Sigmoid colon (tissue), 6 donors: ENCODE measurements at regions not wholly inside any gene's neighbourhood (a gene's known extent, or its start where the extent isn't known, plus 50 kb on each side); places are given as distances from the start of the nearest gene placed in this dataset.

ENCODE experiments used
- DNase-seq: peaks from one replicate; pipeline ENCODE4 v3.0.0-alpha.2; 2019
- H3K27ac ChIP-seq, 4 donors: fragments of 200-600 bp; sonication (generic); one replicate each; pipeline ENCODE4 v1.5.1; 2016 to 2019; ENCODE audit warnings: mild to moderate bottlenecking in 1 of 4
- H3K27me3 ChIP-seq, 3 donors: fragments of 200-600 bp; sonication (generic); one replicate each; pipeline ENCODE4 v1.5.1; 2019; ENCODE audit warnings: mild to moderate bottlenecking in 1 of 3
- H3K36me3 ChIP-seq, 4 donors: fragments of 200-600 bp; sonication (generic); one replicate each; pipeline ENCODE4 v1.5.1; 2016 to 2019
- H3K4me1 ChIP-seq, 4 donors: fragments of 200-600 bp; sonication (generic); one replicate each; pipeline ENCODE4 v1.5.1; 2017 to 2019
- H3K4me3 ChIP-seq, 4 donors: fragments of 200-600 bp; sonication (generic); one replicate each; pipeline ENCODE4 v1.5.1; 2017 to 2019; ENCODE audit warnings: mild to moderate bottlenecking in 2 of 4, moderate library complexity in 1 of 4
- H3K9me3 ChIP-seq, 4 donors: fragments of 200-600 bp in 3 of 4; sonication (generic) in 3 of 4; one replicate each; pipeline versions ENCODE4 v1.5.1 to v1.6.1; 2013 to 2019
- CTCF ChIP-seq, 4 experiments: fragments of 450-650 bp in 3 of 4; fragments of 200-600 bp in 1 of 4; IDR thresholded peaks; one replicate each; pipeline ENCODE4 v1.5.1; 2016 to 2019; ENCODE audit warnings: antibody characterized with exemption in 4 of 4, mild to moderate bottlenecking in 3 of 4, moderate library complexity in 2 of 4
- EP300 ChIP-seq, 4 donors: sonication (generic); formaldehyde crosslinking; IDR thresholded peaks; one replicate each; pipeline ENCODE4 v1.6.1; 2017; ENCODE audit warnings: antibody characterized with exemption in 4 of 4
- POLR2A ChIP-seq, 2 donors: fragments of 450-650 bp; IDR thresholded peaks; one replicate each; pipeline ENCODE4 v1.6.1; 2016; ENCODE audit warnings: antibody characterized with exemption in 2 of 2, mild to moderate bottlenecking in 2 of 2, moderate library complexity in 2 of 2
- POLR2AphosphoS5 ChIP-seq, 4 donors: sonication (generic); formaldehyde crosslinking; IDR thresholded peaks; one replicate each; pipeline ENCODE4 v1.6.1; 2017; ENCODE audit warnings: antibody characterized with exemption in 4 of 4
- WGBS, 2 donors: extraction: QIAGEN DNeasy Blood & Tissue Kit; methylation state at CpG; one replicate each; pipeline ENCODE4 v1.1.7; 2013; 5-methylcytosine and 5-hydroxymethylcytosine counted together
- intact Hi-C: fragments of 100-400 bp; cut with DNase I; formaldehyde crosslinking; loops from one replicate; pipeline ENCODE4 v1.15.1; 2023
- donor health status: healthy with polysubstance abuse.
- donor health status: healthy.

DNA sequence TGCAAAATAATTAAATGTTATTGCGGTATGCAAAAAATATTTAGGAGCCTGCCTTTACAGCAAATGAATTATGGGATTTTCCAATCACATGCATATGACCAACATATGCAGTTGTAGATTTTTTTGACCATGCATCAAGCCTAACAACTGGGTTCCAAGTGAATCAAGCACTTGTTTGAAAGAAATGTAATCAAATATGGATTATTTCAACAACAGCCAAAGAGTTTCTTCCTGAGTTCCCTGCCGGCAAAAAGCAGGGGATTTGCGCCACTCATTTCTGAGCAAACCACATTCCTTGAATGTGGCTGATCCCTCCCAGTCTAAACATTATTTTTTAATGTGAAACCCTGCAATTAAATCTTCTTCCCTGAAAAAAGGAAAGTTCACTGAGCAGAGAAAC, 100.1 kb upstream of the ADTRP start:
- no peak overlapping the region for H3K4me3 ChIP-seq
- no peak for DNase-seq
- H3K9me3 ChIP-seq: no peaks in the 10 kb centered on the region
- H3K36me3 ChIP-seq: no peaks in the 10 kb centered on the region
- H3K27me3 ChIP-seq: no peaks in the 10 kb centered on the region
- intact Hi-C loops: no loop called here
- TF ChIP-seq CTCF (IDR thresholded peaks at IDR 0.05): no peak
- TF ChIP-seq EP300 (IDR thresholded peaks at IDR 0.05): no peak
- no peak for TF ChIP-seq POLR2AphosphoS5 (IDR thresholded peaks at IDR 0.05)
- no peak for TF ChIP-seq POLR2A (IDR thresholded peaks at IDR 0.05)
- H3K4me1 ChIP-seq: no peaks in the 10 kb centered on the region
- H3K27ac ChIP-seq: no peak overlapping the region
- WGBS, 2 donors: 80 to 89% methylated on average over 3 of the region's 3 CpGs

GRCh38 chr6:11878029-11878428, 99.4 kb upstream of the ADTRP start:
- DNase-seq: no peak
- no peaks in the 10 kb centered on the region for H3K9me3 ChIP-seq
- H3K27ac ChIP-seq: no peak overlapping the region
- no peak overlapping the region for H3K4me3 ChIP-seq
- H3K27me3 ChIP-seq: no peaks in the 10 kb centered on the region
- no peaks in the 10 kb centered on the region for H3K4me1 ChIP-seq
- intact Hi-C loops: no loop called here
- H3K36me3 ChIP-seq: no peaks in the 10 kb centered on the region
- TF ChIP-seq POLR2AphosphoS5 (IDR thresholded peaks at IDR 0.05): no peak
- no peak for TF ChIP-seq CTCF (IDR thresholded peaks at IDR 0.05)
- TF ChIP-seq POLR2A (IDR thresholded peaks at IDR 0.05): no peak
- TF ChIP-seq EP300 (IDR thresholded peaks at IDR 0.05): no peak
- WGBS, 2 donors: 35 to 45% methylated on average over 3 of the region's 3 CpGs

- no peak for DNase-seq
- no peak overlapping the region for H3K27ac ChIP-seq
- no peaks in the 10 kb centered on the region for H3K27me3 ChIP-seq
- WGBS, 2 donors: 88 to 93% methylated on average over 10 of the region's 10 CpGs
- TF ChIP-seq CTCF (IDR thresholded peaks at IDR 0.05) (no peak), POLR2A (IDR thresholded peaks at IDR 0.05) (no peak), EP300 (IDR thresholded peaks at IDR 0.05) (no peak), POLR2AphosphoS5 (IDR thresholded peaks at IDR 0.05) (no peak)
- no peaks in the 10 kb centered on the region for H3K4me1 ChIP-seq
- intact Hi-C loops: no loop called here
- no peaks in the 10 kb centered on the region for H3K36me3 ChIP-seq
- no peak overlapping the region for H3K4me3 ChIP-seq
- H3K9me3 ChIP-seq: no peaks in the 10 kb centered on the region
Measured at GRCh38 chr6:11876934-11877433, 98.4 kb upstream of the ADTRP start.

DNA sequence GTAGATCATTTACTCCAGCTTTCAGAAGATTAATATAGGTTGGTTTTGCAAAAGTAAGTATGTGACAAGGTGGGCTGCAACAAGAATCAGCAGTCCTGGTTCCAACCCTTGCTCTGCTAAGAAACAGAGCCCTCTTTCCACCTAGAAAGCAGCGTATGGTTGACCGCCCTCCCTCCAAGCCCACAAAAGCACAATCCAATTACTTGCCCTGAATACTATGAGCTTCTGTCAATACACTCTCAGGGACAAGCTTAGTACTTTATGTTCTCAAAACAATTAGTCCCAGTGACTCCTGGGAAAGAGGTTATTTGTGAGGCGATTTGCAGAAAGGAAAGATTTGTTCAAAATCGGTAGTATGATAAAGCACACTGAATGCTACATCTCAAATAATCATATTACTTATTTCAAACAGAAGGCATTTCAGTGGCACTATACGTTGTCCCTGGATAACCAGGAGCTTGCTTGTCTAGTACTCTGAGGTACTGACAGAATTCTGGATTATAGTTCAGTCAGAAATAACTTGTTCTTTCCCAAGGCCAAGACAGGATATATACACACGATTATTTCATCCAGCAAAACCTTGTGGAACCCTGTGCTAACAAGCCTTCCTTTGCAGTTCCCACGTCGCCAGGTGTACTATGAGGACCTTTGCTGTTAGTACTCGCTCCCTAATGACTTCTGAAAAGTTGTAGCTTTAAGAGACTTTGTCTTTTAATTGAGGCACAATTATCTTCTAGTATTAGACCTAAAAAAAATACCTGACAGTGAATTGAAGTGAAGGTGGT, 96.9 kb upstream of the ADTRP start:
- TF ChIP-seq CTCF (IDR thresholded peaks at IDR 0.05): no peak
- TF ChIP-seq POLR2AphosphoS5 (IDR thresholded peaks at IDR 0.05): no peak
- TF ChIP-seq EP300 (IDR thresholded peaks at IDR 0.05): no peak
- TF ChIP-seq POLR2A (IDR thresholded peaks at IDR 0.05): no peak
- intact Hi-C loops: no loop called here

More for the DNA sequence above, 96.9 kb upstream of the ADTRP start:
- no peaks in the 10 kb centered on the region for H3K4me1 ChIP-seq
- WGBS, 2 donors: 88 to 91% methylated on average over 9 of the region's 9 CpGs
- H3K27ac ChIP-seq: no peak overlapping the region
- no peaks in the 10 kb centered on the region for H3K27me3 ChIP-seq
- no peaks in the 10 kb centered on the region for H3K36me3 ChIP-seq
- no peak overlapping the region for H3K4me3 ChIP-seq
- DNase-seq: no peak
- H3K9me3 ChIP-seq: no peaks in the 10 kb centered on the region
